GM19043 (cell line): ENCODE measurements at regions not wholly inside any gene's neighbourhood (a gene's known extent, or its start where the extent isn't known, plus 50 kb on each side); places are given as distances from the start of the nearest gene placed in this dataset.

Experiments used
- ATAC-seq: cut with Tn5 transposase; IDR thresholded peaks from one replicate; pipeline ENCODE4 v1.9.1; 2021; ENCODE audit warnings: low read depth; ENCODE audit not compliant: unreplicated experiment

DNA sequence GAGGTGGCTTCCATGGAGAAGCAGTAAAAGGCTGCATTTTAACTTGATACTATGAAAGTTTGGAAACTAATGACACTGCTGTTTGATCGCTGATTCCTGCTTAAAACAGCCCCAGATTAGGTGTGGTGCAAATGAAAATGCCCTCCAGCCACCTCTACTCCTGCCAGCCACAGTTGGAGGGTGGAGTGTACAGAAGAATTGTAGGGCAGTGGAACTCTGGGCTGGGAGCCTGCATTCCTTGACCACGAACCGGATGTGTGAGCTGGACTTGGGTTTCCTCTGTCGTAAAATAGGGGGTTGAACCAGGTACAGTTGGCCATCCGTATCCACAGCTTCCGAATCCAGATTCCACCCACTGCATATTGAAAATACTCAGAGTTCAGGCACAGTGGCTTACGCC, 84.6 kb upstream of the RFX8 start:
- ATAC-seq, result no peak

DNA sequence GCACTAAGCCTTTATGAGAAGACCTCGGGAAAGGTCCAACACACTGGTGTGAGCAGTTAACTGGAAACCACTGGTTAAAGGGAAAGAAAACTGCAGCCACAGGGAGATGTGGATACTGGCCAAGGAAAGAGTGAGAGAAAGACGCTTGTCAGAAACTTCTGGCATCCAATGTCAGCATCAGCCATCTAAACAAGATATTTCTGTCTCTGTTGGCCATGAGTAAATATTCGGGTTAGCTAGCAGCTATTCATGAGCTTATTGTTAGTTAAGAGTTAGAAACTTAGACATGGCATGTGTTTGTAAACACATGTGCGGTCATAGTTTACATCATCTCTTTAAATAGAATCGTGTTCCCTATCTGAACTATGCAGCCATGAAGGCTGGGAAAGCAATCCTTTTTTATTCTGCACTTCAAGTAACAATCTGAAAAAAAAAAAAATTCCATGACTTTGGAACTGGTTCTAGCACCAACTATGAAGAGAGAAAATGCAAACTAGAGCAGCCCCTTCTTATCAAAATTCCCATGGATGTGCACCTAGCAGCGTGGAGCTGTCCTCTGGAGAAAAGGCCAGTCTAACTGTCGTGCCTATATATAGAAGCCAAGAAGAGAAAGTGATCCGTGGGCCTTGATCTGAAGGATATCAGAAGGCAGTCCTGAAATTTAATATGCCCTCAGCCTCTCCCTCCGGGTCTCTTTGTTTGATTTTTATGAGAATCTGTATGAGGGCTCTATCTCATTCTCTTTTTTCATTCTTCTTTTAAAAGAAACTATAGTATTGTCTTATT, 84.0 kb upstream of the RFX8 start:
- no peak for ATAC-seq

DNA sequence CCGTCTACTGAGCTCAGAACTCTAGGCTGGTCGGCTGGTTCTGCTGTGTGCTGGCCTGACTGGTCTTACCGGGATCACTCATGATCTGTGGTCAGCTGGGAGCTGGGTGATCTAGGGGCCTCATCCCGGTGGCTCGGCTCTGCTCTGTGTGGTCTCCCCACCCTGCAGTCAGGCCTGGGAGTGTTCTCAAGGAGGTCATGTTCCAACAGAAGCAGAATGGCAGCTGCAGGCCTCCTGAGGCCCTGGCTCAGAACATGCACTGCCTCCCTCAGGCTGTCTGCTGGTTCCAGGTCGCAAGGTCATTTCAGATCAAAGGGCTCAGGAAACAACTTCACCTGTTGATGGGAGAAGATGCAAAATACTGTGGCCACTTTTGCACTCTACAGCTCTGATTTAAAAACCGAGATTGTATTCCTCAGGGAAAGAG, 81.1 kb upstream of the RFX8 start:
- ATAC-seq, result no peak

DNA sequence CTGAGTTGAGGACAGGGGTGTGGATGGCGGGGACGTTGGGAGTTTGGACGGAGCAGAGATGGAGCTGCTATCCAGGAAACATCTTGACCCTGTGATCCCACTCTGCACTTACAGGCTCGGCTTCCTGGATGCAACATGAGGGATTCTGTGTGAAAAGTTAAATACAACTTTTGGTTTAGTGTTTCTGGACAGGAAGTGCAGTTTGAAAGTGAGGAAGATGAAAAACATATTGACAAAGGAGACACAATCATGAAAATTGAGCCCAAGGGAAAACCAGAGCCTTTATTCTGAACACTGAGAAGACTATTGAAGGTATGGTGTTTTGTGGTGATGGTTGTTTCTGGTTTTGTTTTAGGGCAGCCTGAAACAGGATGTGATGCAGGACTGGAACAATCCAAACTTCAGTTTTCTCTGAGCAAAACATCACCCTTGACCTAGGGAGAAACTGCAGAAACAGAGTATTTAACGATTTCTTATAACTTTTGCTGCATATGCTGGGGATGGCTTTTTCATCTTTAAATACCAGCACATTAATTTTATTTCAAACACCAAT, 76.5 kb upstream of the RFX8 start:
- no peak for ATAC-seq

DNA sequence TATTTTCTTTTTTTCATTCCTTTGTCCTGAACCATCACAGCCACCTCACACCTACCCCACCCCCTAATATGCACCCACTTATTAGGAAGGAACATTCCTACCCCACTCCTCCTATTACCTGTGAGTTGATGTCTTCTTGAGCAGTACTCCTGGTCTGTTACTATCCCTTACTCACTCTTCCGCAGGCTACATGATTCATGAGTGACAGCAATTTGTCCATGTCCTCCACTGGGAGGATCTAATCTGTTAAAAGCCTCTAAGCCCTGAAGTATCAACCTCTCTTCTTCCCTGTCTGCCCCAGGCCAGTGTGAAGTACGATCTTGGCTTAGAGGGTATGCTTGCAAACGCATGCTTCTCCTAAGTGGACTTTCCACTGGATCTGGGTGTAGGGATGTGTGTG, 75.6 kb upstream of the RFX8 start:
- ATAC-seq, result no peak

DNA sequence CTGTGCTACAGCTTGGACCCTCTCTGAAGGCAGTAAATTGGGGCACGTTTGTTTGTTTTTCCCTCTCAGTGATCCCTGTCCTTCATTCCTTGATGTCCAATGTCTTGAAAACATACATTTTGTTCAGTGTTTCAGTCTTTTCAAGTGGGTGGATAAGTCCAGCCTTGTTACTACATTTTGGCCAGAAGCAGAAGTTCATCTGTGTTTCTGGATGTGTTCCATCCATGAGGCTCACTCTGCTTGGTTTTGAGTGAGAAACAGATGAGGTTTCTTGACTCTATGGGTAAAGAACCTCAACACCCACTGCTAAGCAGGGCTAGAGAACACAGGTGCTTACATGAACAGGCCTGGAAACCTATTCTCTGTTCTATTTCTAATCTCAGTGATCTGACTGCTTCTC, 74.5 kb upstream of the RFX8 start:
- ATAC-seq, result no peak

DNA sequence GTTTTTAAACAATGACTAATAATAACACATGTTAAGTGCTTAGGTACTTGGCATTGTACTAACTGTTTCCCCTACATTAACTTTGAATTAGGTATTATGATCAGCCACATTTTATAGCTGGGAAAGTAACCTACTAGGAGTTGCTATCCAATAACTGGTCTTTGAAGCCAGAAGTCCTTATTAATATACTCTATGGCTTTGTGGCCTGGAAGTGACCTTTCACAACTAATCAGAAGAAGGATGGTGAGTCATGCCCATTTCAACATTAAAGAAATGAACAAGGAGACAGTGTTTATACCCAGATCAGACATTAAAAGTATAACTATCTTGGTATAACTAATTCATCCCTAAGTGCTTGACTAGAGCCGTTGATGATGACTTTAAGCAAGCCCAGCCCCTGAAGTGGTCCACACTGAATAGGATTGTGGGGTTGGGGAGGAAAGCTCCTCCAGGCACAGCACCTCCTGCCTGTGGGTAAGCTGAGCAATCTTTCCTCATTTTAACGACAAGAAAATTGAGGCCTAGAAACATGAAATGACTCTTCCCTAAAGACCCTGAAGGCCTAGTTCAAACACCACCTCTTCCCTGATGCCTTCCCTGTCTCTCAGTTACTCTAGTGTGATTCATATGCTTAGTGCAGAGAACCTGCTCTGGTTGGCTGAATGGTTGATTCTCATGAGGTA, 71.6 kb upstream of the RFX8 start:
- ATAC-seq, result no peak

DNA sequence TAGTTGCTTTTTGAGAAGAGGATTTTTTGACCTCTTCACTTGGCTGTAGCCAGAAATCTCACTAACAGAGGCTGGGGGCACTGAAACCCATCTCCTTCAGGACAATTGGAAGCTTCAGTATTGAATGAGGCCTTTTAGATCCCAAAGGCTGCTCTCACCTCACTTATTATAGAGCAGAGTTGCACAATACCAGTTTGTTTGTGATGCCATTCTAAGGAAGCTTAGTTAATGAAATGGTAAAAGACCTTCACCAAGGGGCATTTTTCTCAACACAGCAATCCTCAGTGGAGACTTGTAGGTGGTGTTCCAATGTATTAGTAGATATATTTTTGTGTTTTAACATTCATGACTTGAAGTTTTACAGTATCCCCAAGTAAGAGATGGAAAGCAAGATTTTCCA, 71.0 kb upstream of the RFX8 start:
- no peak for ATAC-seq

DNA sequence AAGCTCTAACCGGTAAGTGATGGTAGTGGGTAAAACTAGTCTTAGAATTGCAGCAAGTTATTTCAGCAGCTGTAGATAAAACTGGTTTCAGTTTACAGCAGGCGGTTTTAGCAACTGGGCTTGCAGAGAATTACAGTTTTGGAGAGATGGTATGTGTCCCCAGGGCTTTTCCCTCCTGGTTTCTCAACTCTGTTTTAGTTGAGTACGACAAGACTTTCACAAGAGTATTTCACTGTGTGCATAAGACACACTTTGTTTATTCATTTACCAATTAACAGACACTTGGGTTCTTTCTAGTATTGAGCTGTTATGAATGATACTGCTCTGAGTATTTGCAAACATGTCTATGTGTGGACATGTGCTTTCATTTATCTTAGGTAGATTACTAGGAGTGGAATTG, 65.6 kb upstream of the RFX8 start:
- no peak for ATAC-seq

DNA sequence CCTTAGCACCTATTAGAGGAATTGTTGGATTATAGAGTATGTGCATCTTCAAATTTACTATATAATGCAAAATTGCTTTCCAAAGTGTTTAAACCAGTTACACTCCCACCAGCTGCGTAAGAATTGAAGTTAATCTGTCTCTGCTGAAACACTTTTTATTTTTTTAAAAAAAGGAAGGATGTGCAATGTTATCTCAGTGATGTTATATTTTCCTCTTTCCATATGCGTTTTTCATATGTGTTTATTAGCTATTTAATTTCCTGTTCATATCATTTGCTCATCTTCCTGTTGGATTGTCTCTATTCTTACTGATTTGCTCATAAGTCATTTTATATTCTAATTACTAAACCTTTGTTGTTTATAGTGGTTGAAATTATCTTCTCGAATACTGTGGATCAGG, 63.2 kb upstream of the RFX8 start:
- ATAC-seq, result no peak

DNA sequence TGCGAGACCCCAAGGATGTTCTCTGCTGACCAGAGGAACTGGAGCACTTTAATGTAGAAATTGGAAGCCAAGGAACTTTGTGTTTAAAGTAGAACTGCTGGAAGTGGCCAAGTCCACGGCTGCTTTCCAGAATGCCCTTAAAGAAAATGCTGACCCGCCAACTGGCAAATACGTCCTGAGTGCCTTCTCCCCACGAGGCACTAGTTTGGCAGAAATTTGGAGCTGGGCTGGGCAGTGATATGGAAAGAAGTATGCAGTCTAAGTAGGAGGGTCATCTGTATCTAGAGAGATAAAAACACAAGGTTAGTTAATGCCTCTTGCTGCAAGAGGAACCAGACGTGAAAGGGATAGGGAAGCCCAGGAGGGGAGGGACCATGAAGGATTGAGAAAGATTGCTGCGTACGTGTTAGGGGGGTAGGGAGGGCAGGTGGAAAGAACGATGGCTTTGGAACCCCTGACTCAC, 59.3 kb upstream of the RFX8 start:
- ATAC-seq, result no peak

DNA sequence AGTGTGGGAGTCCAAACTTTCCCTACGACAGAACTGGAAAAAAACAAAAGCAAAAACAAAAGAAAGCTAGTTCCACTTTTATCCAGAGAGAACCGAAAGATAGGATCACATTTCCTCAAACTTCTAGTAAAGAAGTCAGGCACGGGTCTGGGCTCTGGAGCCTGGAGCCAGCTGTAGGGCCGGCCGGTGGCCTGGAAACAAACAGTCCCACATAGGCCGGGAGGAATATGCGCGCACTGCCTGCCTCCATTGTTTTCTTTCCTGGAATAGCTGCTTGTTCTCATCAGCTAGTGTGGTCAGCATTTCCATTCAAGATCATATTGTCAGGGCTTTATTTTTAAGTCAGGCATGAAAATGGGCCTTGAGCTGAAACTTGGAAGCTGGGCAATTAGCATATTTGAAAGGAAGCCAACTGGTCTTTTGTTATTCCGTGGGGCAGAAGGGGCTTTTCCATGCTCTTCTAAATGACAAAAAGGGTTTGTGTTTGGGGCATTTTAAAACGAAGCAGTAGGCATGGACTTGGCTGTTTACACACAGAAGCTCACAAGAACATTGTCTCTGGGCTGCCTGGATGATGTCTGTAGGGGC, 58.7 kb upstream of the RFX8 start:
- no peak for ATAC-seq

DNA sequence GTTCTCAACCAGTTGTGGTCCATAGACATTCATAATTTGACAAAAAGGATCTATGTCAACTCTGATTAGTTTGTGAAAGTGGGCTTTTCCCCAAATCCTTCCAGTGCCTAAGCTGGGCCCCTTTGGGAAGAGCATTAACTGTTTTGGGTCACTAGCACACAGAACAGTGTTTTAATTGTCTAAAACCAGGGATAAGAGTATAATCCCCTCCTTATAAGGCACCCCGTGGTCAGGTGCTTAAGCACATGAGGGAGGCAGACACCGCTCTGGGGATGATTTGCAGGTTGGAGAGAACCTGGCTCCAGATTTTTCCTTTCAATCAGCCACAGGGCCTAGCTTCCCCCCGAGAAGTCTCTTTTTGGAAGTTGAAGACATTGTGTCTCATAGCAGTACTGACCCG, 53.6 kb upstream of the RFX8 start:
- ATAC-seq, result no peak

DNA sequence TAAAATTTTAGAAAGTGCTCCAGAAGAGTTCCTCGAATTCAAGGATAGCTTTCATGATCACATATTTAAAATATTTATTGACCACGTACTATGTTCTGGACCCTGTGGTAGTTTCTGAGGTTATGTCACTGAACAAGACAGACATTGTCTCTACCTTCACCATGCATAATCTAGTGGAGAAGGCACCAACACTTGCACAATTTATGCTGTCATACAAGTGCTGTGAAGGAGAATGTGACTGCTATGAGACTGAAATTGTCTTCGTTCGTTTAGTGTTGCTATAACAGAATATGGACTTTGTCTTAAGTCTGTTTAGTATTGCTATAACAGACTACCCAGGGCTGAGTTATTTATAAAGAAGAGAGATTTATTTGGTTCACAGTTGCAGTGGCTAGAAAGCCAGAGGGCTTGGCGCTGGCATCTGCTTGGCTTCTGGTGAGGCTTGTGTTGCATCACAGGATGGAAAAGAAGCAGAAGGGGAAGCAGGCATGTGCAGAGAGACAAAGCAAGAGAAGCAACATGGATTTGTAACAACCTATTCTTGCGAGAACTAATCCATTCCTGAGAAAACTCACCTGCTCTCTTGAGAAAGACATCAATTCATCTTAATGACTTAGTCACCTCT, 50.0 kb upstream of the RFX8 start:
- no peak for ATAC-seq
